K562 (cell line): ENCODE measurements at regions not wholly inside any gene's neighbourhood (a gene's known extent, or its start where the extent isn't known, plus 50 kb on each side); places are given as distances from the start of the nearest gene placed in this dataset.
"Not testable (repeated sequence)": the region's sequence is repeated elsewhere in the genome, so short reads cannot be mapped to it uniquely, and the experiment has no call there.

Experiments
- BHLHE40 ChIP-seq: IDR thresholded peaks from 2 replicates; pipeline ENCODE4 v1.6.1; 2011; ENCODE audit warnings: low read length, improper control_type of control experiment
- DPF2 ChIP-seq: fragments of 450-650 bp; IDR thresholded peaks from 2 replicates; pipeline ENCODE4 v1.6.1; 2016
- LEF1 ChIP-seq: fragments of 450-650 bp; IDR thresholded peaks from 2 replicates; pipeline ENCODE4 v1.6.1; 2016; ENCODE audit warnings: mild to moderate bottlenecking
- NBN ChIP-seq: fragments of 450-650 bp; IDR thresholded peaks from 2 replicates; pipeline ENCODE4 v1.6.1; 2016; ENCODE audit warnings: low read depth, mild to moderate bottlenecking
- RBFOX2 ChIP-seq: fragments of 200-400 bp; formaldehyde crosslinking; IDR thresholded peaks from 2 replicates; pipeline ENCODE4 v1.6.1; 2017; ENCODE audit warnings: low read depth, mild to moderate bottlenecking, low read length, moderate library complexity
- RCOR1 ChIP-seq, 2 experiments: IDR thresholded peaks; 2 replicates each; pipeline ENCODE4 v1.6.1; 2012; ENCODE audit warnings: low read depth in 2 of 2, low read length in 2 of 2, borderline replicate concordance in 1 of 2, improper control_type of control experiment in 1 of 2
- TCF7 ChIP-seq: sonication (generic); IDR thresholded peaks from 2 replicates; pipeline ENCODE4 v1.6.1; 2016; ENCODE audit warnings: antibody characterized with exemption, borderline replicate concordance
- XRCC5 ChIP-seq: fragments of 200-400 bp; formaldehyde crosslinking; IDR thresholded peaks from 2 replicates; pipeline ENCODE4 v1.6.1; 2017; ENCODE audit warnings: low read depth, mild to moderate bottlenecking, low read length
- YY1 ChIP-seq, 3 experiments: IDR thresholded peaks; 2 replicates each; pipeline ENCODE4 v1.6.1; 2011; ENCODE audit warnings: low read length in 2 of 3, mild to moderate bottlenecking in 2 of 3, moderate library complexity in 2 of 3, borderline replicate concordance in 1 of 3, control low read depth in 1 of 3, low read depth in 1 of 3; ENCODE audit not compliant: insufficient read depth in 3 of 3, insufficient replicate concordance in 2 of 3, control insufficient read depth in 1 of 3, insufficient read length in 1 of 3; ENCODE audit errors: extremely low read depth in 1 of 3
- ZNF232 ChIP-seq: sonication (generic); formaldehyde crosslinking; IDR thresholded peaks from 2 replicates; pipeline ENCODE4 v1.8.0; 2022; ENCODE audit warnings: mild to moderate bottlenecking, missing genetic modification reagents
- TF ChIP-seq, protein P1 (sequence below), 3 experiments: IDR thresholded peaks in 2 of 3; conservative IDR thresholded peaks in 1 of 3; 2 replicates each; pipeline ENCODE4 v1.5.1; 2011 to 2012; ENCODE audit warnings: low read length in 3 of 3, mild to moderate bottlenecking in 3 of 3, control low read depth in 2 of 3, improper control_type of control experiment in 1 of 3, inconsistent platforms in 1 of 3, low read depth in 1 of 3, mixed read lengths in 1 of 3, moderate library complexity in 1 of 3; ENCODE audit not compliant: insufficient read depth in 2 of 3
- TF ChIP-seq, protein P2 (sequence below): sonication (generic); formaldehyde crosslinking; IDR thresholded peaks from 2 replicates; pipeline ENCODE4 v1.8.0; 2022; ENCODE audit warnings: mild to moderate bottlenecking, low read depth, missing genetic modification reagents
- TF ChIP-seq, protein P3 (sequence below): fragments of 450-650 bp; IDR thresholded peaks from 2 replicates; pipeline ENCODE4 v1.6.1; 2014; ENCODE audit warnings: low read depth, mild to moderate bottlenecking, moderate library complexity, borderline replicate concordance

DNA sequence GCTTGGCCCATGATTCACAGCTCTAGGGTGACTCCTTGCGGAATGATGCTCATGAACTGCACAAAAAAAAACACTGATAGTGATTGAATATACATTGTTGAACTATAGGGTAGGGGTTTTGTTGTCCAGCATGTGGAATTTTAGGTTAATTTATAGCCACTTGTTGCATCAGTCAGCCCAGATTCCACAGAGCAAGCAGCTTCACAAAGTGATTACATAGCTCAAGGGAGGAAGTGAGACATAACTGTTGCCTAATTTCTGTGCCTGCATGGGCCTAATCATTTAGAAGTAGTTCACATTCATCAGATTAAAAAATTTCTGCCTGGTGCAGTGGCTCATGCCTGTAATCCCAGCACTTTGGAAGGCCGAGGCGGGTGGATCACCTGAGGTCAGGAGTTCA lies 142.2 kb upstream of the ZNF722 start:
- not testable (repeated sequence) for TF ChIP-seq XRCC5; ZNF232 (CRISPR knock-in tag); TCF7; RBFOX2; LEF1; NBN; YY1 (IDR thresholded peaks at IDR 0.05; ENCODE audit: borderline replicate concordance in 1 of 3, control insufficient read depth in 1 of 3, extremely low read depth in 1 of 3, insufficient read depth in 3 of 3, insufficient read length in 1 of 3, insufficient replicate concordance in 2 of 3, low read depth in 1 of 3, low read length in 2 of 3); DPF2; RCOR1 (IDR thresholded peaks at IDR 0.05; ENCODE audit: borderline replicate concordance in 1 of 2, low read depth in 2 of 2, low read length in 2 of 2); BHLHE40
- TF ChIP-seq, protein P1, sequence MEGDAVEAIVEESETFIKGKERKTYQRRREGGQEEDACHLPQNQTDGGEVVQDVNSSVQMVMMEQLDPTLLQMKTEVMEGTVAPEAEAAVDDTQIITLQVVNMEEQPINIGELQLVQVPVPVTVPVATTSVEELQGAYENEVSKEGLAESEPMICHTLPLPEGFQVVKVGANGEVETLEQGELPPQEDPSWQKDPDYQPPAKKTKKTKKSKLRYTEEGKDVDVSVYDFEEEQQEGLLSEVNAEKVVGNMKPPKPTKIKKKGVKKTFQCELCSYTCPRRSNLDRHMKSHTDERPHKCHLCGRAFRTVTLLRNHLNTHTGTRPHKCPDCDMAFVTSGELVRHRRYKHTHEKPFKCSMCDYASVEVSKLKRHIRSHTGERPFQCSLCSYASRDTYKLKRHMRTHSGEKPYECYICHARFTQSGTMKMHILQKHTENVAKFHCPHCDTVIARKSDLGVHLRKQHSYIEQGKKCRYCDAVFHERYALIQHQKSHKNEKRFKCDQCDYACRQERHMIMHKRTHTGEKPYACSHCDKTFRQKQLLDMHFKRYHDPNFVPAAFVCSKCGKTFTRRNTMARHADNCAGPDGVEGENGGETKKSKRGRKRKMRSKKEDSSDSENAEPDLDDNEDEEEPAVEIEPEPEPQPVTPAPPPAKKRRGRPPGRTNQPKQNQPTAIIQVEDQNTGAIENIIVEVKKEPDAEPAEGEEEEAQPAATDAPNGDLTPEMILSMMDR (IDR thresholded peaks at IDR 0.05 in 2 of 3, conservative IDR thresholded peaks at IDR 0.05 in 1 of 3; ENCODE audit: insufficient read depth in 2 of 3, low read depth in 1 of 3, low read length in 3 of 3) = not testable (repeated sequence)
- TF ChIP-seq, protein P2, sequence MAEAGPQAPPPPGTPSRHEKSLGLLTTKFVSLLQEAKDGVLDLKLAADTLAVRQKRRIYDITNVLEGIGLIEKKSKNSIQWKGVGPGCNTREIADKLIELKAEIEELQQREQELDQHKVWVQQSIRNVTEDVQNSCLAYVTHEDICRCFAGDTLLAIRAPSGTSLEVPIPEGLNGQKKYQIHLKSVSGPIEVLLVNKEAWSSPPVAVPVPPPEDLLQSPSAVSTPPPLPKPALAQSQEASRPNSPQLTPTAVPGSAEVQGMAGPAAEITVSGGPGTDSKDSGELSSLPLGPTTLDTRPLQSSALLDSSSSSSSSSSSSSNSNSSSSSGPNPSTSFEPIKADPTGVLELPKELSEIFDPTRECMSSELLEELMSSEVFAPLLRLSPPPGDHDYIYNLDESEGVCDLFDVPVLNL (CRISPR knock-in tag) = not testable (repeated sequence)
- TF ChIP-seq, protein P3, sequence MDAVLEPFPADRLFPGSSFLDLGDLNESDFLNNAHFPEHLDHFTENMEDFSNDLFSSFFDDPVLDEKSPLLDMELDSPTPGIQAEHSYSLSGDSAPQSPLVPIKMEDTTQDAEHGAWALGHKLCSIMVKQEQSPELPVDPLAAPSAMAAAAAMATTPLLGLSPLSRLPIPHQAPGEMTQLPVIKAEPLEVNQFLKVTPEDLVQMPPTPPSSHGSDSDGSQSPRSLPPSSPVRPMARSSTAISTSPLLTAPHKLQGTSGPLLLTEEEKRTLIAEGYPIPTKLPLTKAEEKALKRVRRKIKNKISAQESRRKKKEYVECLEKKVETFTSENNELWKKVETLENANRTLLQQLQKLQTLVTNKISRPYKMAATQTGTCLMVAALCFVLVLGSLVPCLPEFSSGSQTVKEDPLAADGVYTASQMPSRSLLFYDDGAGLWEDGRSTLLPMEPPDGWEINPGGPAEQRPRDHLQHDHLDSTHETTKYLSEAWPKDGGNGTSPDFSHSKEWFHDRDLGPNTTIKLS = not testable (repeated sequence)
